Naive thymus-derived CD4-positive, alpha-beta T cell (primary cell): ENCODE measurements at regions not wholly inside any gene's neighbourhood (a gene's known extent, or its start where the extent isn't known, plus 50 kb on each side); places are given as distances from the start of the nearest gene placed in this dataset.

Source experiments
- ATAC-seq: fragments of 150-1000 bp; cut with Tn5 transposase; 2 replicates; pipeline ENCODE4 v1.10.0; 2021; ENCODE audit warnings: mild to moderate bottlenecking, moderate library complexity
- CTCF ChIA-PET: fragments of 350-600 bp; sonication (Branson Sonifier 250); formaldehyde crosslinking; loops from one replicate; lab custom pipeline; 2021; ENCODE audit warnings: antibody characterized with exemption; lab: Charles Lee
- POLR2A ChIA-PET: fragments of 350-600 bp; sonication (Branson Sonifier 250); formaldehyde crosslinking; loops from one replicate; lab custom pipeline; 2021; ENCODE audit warnings: antibody characterized with exemption, inconsistent platforms; lab: Charles Lee
- DNase-seq, 9 donors: peaks; one replicate each; pipeline versions ENCODE4 v3.0.0 to v3.0.0-alpha.2; 2020 to 2022; ENCODE audit warnings: mixed read lengths in 1 of 9
- H3K27ac ChIP-seq: one replicate; pipeline ENCODE4 v1.7.0; 2013; ENCODE audit warnings: mild to moderate bottlenecking, low read depth, low read length, moderate library complexity
- H3K27me3 ChIP-seq, 2 donors: one replicate each; pipeline ENCODE4 v1.7.0; 2013; ENCODE audit warnings: low read length in 2 of 2, mild to moderate bottlenecking in 2 of 2, moderate library complexity in 2 of 2; ENCODE audit not compliant: control insufficient read depth in 2 of 2, insufficient read depth in 2 of 2
- H3K36me3 ChIP-seq, 3 experiments: 1 replicate in 2 of 3; 2 replicates in 1 of 3; pipeline ENCODE4 v1.7.0; 2013; ENCODE audit warnings: low read length in 3 of 3, mild to moderate bottlenecking in 3 of 3, moderate library complexity in 1 of 3; ENCODE audit not compliant: insufficient read depth in 3 of 3, control insufficient read depth in 2 of 3
- H3K4me1 ChIP-seq, 2 donors: one replicate each; pipeline ENCODE4 v1.7.0; 2013; ENCODE audit warnings: low read length in 2 of 2, mild to moderate bottlenecking in 2 of 2, moderate library complexity in 1 of 2; ENCODE audit not compliant: control insufficient read depth in 2 of 2, insufficient read depth in 2 of 2
- H3K4me3 ChIP-seq: 2 replicates; pipeline ENCODE4 v1.7.0; 2013; ENCODE audit warnings: mild to moderate bottlenecking, low read length
- H3K9me3 ChIP-seq, 3 experiments: 1 replicate in 2 of 3; 2 replicates in 1 of 3; pipeline ENCODE4 v1.7.0; 2013; ENCODE audit warnings: low read length in 3 of 3; ENCODE audit not compliant: control insufficient read depth in 2 of 3
- H3K27ac Mint-ChIP-seq, 9 donors: one replicate each; pipeline ENCODE4 v1.8.0; 2020 to 2022; ENCODE audit warnings: mixed read lengths in 9 of 9, mild to moderate bottlenecking in 8 of 9, moderate library complexity in 5 of 9, inconsistent platforms in 2 of 9
- H3K27me3 Mint-ChIP-seq, 5 donors: one replicate each; pipeline ENCODE4 v1.8.0; 2021 to 2022; ENCODE audit warnings: mixed read lengths in 5 of 5, mild to moderate bottlenecking in 1 of 5
- H3K36me3 Mint-ChIP-seq, 5 donors: one replicate each; pipeline ENCODE4 v1.8.0; 2020 to 2022; ENCODE audit warnings: mixed read lengths in 5 of 5, mild to moderate bottlenecking in 3 of 5, inconsistent platforms in 1 of 5
- H3K4me1 Mint-ChIP-seq, 7 donors: one replicate each; pipeline ENCODE4 v1.8.0; 2020 to 2022; ENCODE audit warnings: mixed read lengths in 7 of 7, mild to moderate bottlenecking in 3 of 7, inconsistent platforms in 1 of 7
- H3K4me3 Mint-ChIP-seq, 10 donors: one replicate each; pipeline ENCODE4 v1.8.0; 2020 to 2022; ENCODE audit warnings: mild to moderate bottlenecking in 10 of 10, mixed read lengths in 10 of 10, moderate library complexity in 6 of 10, inconsistent platforms in 2 of 10
- H3K9me3 Mint-ChIP-seq, 11 donors: one replicate each; pipeline ENCODE4 v1.8.0; 2020 to 2022; ENCODE audit warnings: mixed read lengths in 11 of 11, mild to moderate bottlenecking in 4 of 11, inconsistent platforms in 1 of 11, moderate library complexity in 1 of 11
- intact Hi-C, 2 donors: fragments of 100-400 bp; cut with micrococcal nuclease; formaldehyde crosslinking; loops; one replicate each; pipeline ENCODE4 v1.15.1; 2023

GRCh38 chr2:168365094-168365621, 90.9 kb upstream of the CERS6 start:
- Mint-ChIP-seq H3K27me3 (no peaks in the 10 kb centered on the region), H3K9me3 (peaks cover 0 to 3% (median 0%) of the 10 kb centered on the region in 11 donors), H3K4me1 (no peaks in the 10 kb centered on the region), H3K27ac (no peak overlapping the region), H3K36me3 (peaks cover 0 to 6% (median 0%) of the 10 kb centered on the region in 5 donors), H3K4me3 (no peak overlapping the region)
- Histone ChIP-seq H3K4me1 (no peaks in the 10 kb centered on the region), H3K4me3 (no peak overlapping the region), H3K27ac (no peak overlapping the region), H3K27me3 (no peaks in the 10 kb centered on the region), H3K9me3 (no peaks in the 10 kb centered on the region), H3K36me3 (no peaks in the 10 kb centered on the region)
- no peak for ATAC-seq
- intact Hi-C loops = no loop called here
- POLR2A ChIA-PET = no interaction called here
- DNase-seq = no peak
- CTCF ChIA-PET = no interaction called here

DNA sequence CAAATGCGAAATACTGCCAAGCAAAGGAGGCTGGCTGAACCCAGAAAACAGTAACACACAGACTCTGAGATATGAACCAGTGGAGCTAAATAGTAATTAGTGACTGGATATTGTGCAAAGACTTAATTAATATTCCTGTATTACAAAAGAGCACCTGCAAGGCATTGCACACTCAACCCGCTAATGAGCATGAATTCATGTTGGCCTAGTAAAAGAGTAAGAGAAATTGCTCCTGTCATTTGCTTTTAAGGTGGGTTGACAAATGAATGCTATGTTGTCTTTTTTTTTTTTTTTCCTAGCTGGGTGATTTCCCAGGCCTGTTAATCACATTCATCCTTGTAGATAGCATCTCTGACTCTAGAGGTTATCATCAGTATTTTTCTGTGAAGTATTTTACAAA, 87.0 kb upstream of the CERS6 start:
- H3K27ac ChIP-seq = no peak overlapping the region
- H3K4me1 ChIP-seq = peaks cover 0 to 12% of the 10 kb centered on the region in 2 donors
- H3K27me3 Mint-ChIP-seq = no peaks in the 10 kb centered on the region
- H3K27ac Mint-ChIP-seq = no peak overlapping the region
- ChIA-PET CTCF (no interaction called here), POLR2A (no interaction called here)
- no peaks in the 10 kb centered on the region for H3K36me3 ChIP-seq
- H3K9me3 Mint-ChIP-seq = peaks cover 0 to 17% (median 2%) of the 10 kb centered on the region in 11 donors
- H3K4me1 Mint-ChIP-seq = peaks cover 3 to 31% (median 19%) of the 10 kb centered on the region in 7 donors
- H3K4me3 Mint-ChIP-seq = no peak overlapping the region
- intact Hi-C loops = no loop called here
- no peak for ATAC-seq
- no peaks in the 10 kb centered on the region for H3K9me3 ChIP-seq
- peaks cover 0 to 12% (median 4%) of the 10 kb centered on the region in 5 donors for H3K36me3 Mint-ChIP-seq
- no peak overlapping the region for H3K4me3 ChIP-seq
- no peak for DNase-seq
- no peaks in the 10 kb centered on the region for H3K27me3 ChIP-seq

DNA sequence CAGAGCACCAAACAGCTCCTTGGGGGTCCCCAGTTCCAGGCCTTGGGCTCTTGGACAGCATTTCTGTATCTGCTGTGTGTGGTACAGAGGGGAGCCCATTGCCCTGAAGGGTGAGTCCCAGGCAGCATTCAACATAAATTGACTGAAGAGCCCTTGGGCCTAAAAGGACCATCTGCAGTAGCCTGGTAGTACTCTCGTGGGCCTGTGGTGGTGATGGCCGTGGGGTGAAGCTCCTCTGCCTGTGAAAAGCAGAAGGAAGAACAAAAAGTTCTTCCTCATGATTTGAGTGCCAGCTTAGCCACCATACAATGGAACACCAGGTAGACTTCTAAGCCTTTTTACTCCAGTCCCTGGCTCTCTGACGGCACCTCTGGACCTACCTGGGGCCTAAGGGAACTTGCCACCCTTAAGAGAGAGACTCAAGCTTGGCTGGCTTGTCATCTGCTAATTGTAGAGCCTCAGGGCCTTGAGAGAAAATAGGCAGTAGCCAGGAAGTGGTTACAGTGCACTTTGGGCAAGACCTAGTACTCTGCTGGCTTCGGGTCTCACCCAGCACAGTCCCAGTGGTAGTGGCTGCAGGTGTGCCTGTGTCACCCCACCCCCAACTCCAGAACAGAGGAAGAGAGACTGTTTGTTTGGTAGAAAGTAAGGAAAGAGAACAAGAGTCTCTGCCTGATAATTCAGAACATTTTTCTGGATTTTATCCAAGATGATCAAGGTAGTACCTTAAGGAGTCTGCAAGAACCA, 84.6 kb upstream of the CERS6 start:
- Histone ChIP-seq H3K27ac (no peak overlapping the region), H3K4me1 (peaks cover 0 to 12% of the 10 kb centered on the region in 2 donors), H3K9me3 (no peaks in the 10 kb centered on the region), H3K4me3 (no peak overlapping the region), H3K27me3 (no peaks in the 10 kb centered on the region), H3K36me3 (no peaks in the 10 kb centered on the region)
- ChIA-PET CTCF (interaction anchor here (0.6 kb wide), 1 partner anchor 25 kb away, joined by 3 read pairs; no protein-coding TSS in a partner anchor), POLR2A (no interaction called here)
- peak overlapping the region in 5 of 10 donors; percentile 1 to 53 (median 39) for H3K4me3 Mint-ChIP-seq
- peaks cover 0 to 17% (median 3%) of the 10 kb centered on the region in 11 donors for H3K9me3 Mint-ChIP-seq
- H3K27ac Mint-ChIP-seq = peak overlapping the region in 6 of 9 donors; percentile 10 to 78 (median 31)
- peaks cover 3 to 36% (median 19%) of the 10 kb centered on the region in 7 donors for H3K4me1 Mint-ChIP-seq
- H3K27me3 Mint-ChIP-seq = peaks cover 0 to 3% (median 0%) of the 10 kb centered on the region in 5 donors
- ATAC-seq = no peak
- peaks cover 0 to 12% (median 5%) of the 10 kb centered on the region in 5 donors for H3K36me3 Mint-ChIP-seq
- peak in 1 of 9 donors; percentile 11 for DNase-seq
- intact Hi-C loops = no loop called here

GRCh38 chr2:168373468-168373867, 82.6 kb upstream of the CERS6 start:
- Mint-ChIP-seq H3K4me3 (no peak overlapping the region), H3K4me1 (peaks cover 3 to 39% (median 19%) of the 10 kb centered on the region in 7 donors)

GRCh38 chr2:168375195-168375798, 80.8 kb upstream of the CERS6 start:
- peak in 3 of 9 donors; percentile 9 to 20 (median 10) for DNase-seq
- peaks cover 0 to 3% (median 0%) of the 10 kb centered on the region in 5 donors for H3K27me3 Mint-ChIP-seq
- no peak overlapping the region for H3K4me3 Mint-ChIP-seq
- Histone ChIP-seq H3K27me3 (no peaks in the 10 kb centered on the region), H3K9me3 (no peaks in the 10 kb centered on the region), H3K27ac (no peak overlapping the region), H3K36me3 (no peaks in the 10 kb centered on the region), H3K4me3 (no peak overlapping the region), H3K4me1 (peaks cover 10 to 12% of the 10 kb centered on the region in 2 donors)
- H3K4me1 Mint-ChIP-seq = peaks cover 7 to 45% (median 19%) of the 10 kb centered on the region in 7 donors
- intact Hi-C loops = no loop called here
- ChIA-PET POLR2A (no interaction called here), CTCF (no interaction called here)
- ATAC-seq = no peak
- peaks cover 0 to 12% (median 6%) of the 10 kb centered on the region in 5 donors for H3K36me3 Mint-ChIP-seq
- H3K9me3 Mint-ChIP-seq = peaks cover 0 to 19% (median 4%) of the 10 kb centered on the region in 11 donors
- no peak overlapping the region for H3K27ac Mint-ChIP-seq

More at GRCh38 chr2:168373468-168373867, 82.6 kb upstream of the CERS6 start:
- ChIA-PET POLR2A (no interaction called here), CTCF (interaction anchor here (0.7 kb wide), 1 partner anchor 67 kb away, joined by 3 read pairs; no protein-coding TSS in a partner anchor)
- Histone ChIP-seq H3K36me3 (no peaks in the 10 kb centered on the region), H3K27ac (no peak overlapping the region), H3K4me3 (no peak overlapping the region), H3K27me3 (no peaks in the 10 kb centered on the region), H3K9me3 (no peaks in the 10 kb centered on the region), H3K4me1 (peaks cover under 1 to 12% of the 10 kb centered on the region in 2 donors)
- no peak for ATAC-seq
- intact Hi-C loops = no loop called here
- Mint-ChIP-seq H3K36me3 (peaks cover 0 to 12% (median 6%) of the 10 kb centered on the region in 5 donors), H3K27ac (no peak overlapping the region), H3K9me3 (peaks cover 0 to 17% (median 4%) of the 10 kb centered on the region in 11 donors), H3K27me3 (peaks cover 0 to 3% (median 0%) of the 10 kb centered on the region in 5 donors)
- no peak for DNase-seq

DNA sequence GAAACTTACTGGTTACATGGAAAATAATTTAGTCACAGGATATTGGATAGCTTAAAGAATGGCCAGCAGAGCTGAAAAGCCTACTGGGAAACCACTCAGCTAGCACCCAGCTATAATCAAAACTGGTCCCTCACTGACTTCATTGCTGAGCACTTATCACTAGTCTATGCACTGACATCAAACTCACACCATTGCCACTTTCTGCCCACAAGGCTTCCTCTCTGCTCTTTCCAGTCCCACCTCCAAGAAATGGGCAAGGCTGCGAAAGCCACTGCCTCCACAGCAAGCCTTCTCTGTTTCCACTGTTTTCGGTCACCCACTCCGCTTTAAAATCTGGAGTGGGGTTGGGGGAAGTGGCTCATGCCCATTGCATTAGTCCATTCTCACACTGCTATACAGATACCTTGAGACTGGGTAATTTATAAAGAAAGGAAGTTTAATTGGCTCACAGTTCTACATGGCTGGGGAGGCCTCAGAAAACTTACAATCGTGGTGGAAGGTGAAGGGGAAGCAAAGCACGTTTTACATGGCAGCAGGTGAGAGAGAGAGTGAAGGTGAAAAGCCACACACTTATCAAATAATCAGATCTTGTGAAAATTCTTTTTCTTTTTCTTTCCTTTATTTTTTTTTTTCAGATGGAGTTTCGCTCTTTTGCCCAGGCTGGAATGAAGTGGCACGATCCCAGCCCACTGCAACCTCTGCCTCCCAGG, 77.0 kb upstream of the CERS6 start:
- H3K27ac ChIP-seq = no peak overlapping the region
- DNase-seq (no peak), ATAC-seq (peak; percentile 79)
- POLR2A ChIA-PET = no interaction called here
- H3K27me3 ChIP-seq = no peaks in the 10 kb centered on the region
- CTCF ChIA-PET = interaction anchor here (0.7 to 0.8 kb wide), 2 partner anchors 17 to 326 kb away, joined by 3 to 4 read pairs; no protein-coding TSS in a partner anchor
- peaks cover 0 to 6% (median 0%) of the 10 kb centered on the region in 5 donors for H3K27me3 Mint-ChIP-seq
- H3K27ac Mint-ChIP-seq = no peak overlapping the region
- peaks cover 0 to 10% (median 2%) of the 10 kb centered on the region in 5 donors for H3K36me3 Mint-ChIP-seq
- H3K9me3 ChIP-seq = no peaks in the 10 kb centered on the region
- H3K4me3 ChIP-seq = no peak overlapping the region
- no peak overlapping the region for H3K4me3 Mint-ChIP-seq
- peaks cover 0 to 19% (median 3%) of the 10 kb centered on the region in 11 donors for H3K9me3 Mint-ChIP-seq
- peaks cover 0 to 14% (median 4%) of the 10 kb centered on the region in 7 donors for H3K4me1 Mint-ChIP-seq
- no peaks in the 10 kb centered on the region for H3K36me3 ChIP-seq
- peaks cover 0 to 10% of the 10 kb centered on the region in 2 donors for H3K4me1 ChIP-seq
- intact Hi-C loops = no loop called here
